Mammary epithelial cell (primary cell): ENCODE measurements at regions not wholly inside any gene's neighbourhood (a gene's known extent, or its start where the extent isn't known, plus 50 kb on each side); places are given as distances from the start of the nearest gene placed in this dataset.

ENCODE experiments used
- CTCF ChIP-seq, 2 donors: IDR thresholded peaks in 1 of 2; conservative IDR thresholded peaks in 1 of 2; 2 replicates each; pipeline ENCODE4 v1.5.1; 2011 to 2012; ENCODE audit warnings: inconsistent platforms in 2 of 2, low read length in 2 of 2, mild to moderate bottlenecking in 2 of 2, control low read depth in 1 of 2, low read depth in 1 of 2; ENCODE audit not compliant: insufficient read depth in 1 of 2; ENCODE audit errors: extremely low read depth in 1 of 2
- EZH2 ChIP-seq: IDR thresholded peaks from 2 replicates; pipeline ENCODE4 v1.6.1; 2012; ENCODE audit warnings: low read length, inconsistent platforms, borderline replicate concordance

GRCh38 chr1:2966449-2967328, 54.6 kb upstream of the ACTRT2 start:
- no peak for TF ChIP-seq CTCF (conservative IDR thresholded peaks at IDR 0.05 in 1 of 2, IDR thresholded peaks at IDR 0.05 in 1 of 2; ENCODE audit: extremely low read depth in 1 of 2, insufficient read depth in 1 of 2, low read depth in 1 of 2, low read length in 2 of 2)
- TF ChIP-seq EZH2: no peak
